Immature natural killer cell (primary cell): ENCODE measurements at regions not wholly inside any gene's neighbourhood (a gene's known extent, or its start where the extent isn't known, plus 50 kb on each side); places are given as distances from the start of the nearest gene placed in this dataset.

ENCODE experiments used
- DNase-seq, 3 donors: peaks; one replicate each; pipeline ENCODE4 v3.0.0; 2022; ENCODE audit warnings: mixed read lengths in 1 of 3
- H3K27ac Mint-ChIP-seq, 6 donors: one replicate each; pipeline ENCODE4 v1.8.0; 2020; ENCODE audit warnings: mixed read lengths in 6 of 6, mild to moderate bottlenecking in 5 of 6, inconsistent platforms in 4 of 6, moderate library complexity in 3 of 6
- H3K27me3 Mint-ChIP-seq, 3 donors: one replicate each; pipeline ENCODE4 v1.8.0; 2020 to 2021; ENCODE audit warnings: low read depth in 3 of 3, mild to moderate bottlenecking in 3 of 3, mixed read lengths in 3 of 3, moderate library complexity in 3 of 3, inconsistent platforms in 1 of 3
- H3K36me3 Mint-ChIP-seq, 3 donors: one replicate each; pipeline ENCODE4 v1.8.0; 2020; ENCODE audit warnings: mixed read lengths in 3 of 3, inconsistent platforms in 2 of 3, mild to moderate bottlenecking in 2 of 3
- H3K4me1 Mint-ChIP-seq, 2 donors: one replicate each; pipeline ENCODE4 v1.8.0; 2020; ENCODE audit warnings: inconsistent platforms in 2 of 2, mild to moderate bottlenecking in 2 of 2, mixed read lengths in 2 of 2, moderate library complexity in 1 of 2
- H3K4me3 Mint-ChIP-seq, 5 donors: one replicate each; pipeline ENCODE4 v1.8.0; 2020; ENCODE audit warnings: mild to moderate bottlenecking in 5 of 5, mixed read lengths in 5 of 5, inconsistent platforms in 3 of 5, moderate library complexity in 3 of 5
- H3K9me3 Mint-ChIP-seq, 6 donors: one replicate each; pipeline ENCODE4 v1.8.0; 2020; ENCODE audit warnings: mild to moderate bottlenecking in 6 of 6, mixed read lengths in 6 of 6, inconsistent platforms in 4 of 6, moderate library complexity in 3 of 6

DNA sequence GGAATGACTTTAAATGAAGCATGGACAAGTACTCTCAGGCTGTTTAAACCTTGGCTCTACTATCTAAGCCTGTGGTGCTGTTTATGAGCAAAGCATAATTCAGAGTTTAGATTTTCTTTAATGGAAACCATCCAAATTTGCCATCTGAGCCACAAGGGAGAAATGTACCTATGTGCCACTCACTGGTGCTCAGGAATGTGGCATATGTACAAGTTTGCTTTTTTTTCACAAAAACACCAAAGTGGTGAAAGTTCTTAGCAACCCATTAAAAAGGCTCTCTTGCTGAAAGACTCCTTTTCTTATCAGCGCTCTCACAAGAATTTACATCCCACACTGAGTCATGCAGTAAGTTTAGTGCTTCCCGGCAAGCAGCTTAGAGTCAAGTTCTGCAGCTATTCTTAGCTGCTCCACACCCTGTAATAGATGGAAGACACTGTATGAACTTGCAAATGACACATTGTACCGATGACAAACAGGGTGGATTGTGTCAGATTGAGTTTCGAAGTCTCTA lies 57.3 kb upstream of the MLIP start:
- Mint-ChIP-seq H3K27me3 (no peaks in the 10 kb centered on the region), H3K9me3 (no peaks in the 10 kb centered on the region), H3K36me3 (no peaks in the 10 kb centered on the region), H3K4me1 (no peaks in the 10 kb centered on the region), H3K27ac (no peak overlapping the region), H3K4me3 (no peak overlapping the region)
- DNase-seq: no peak

DNA sequence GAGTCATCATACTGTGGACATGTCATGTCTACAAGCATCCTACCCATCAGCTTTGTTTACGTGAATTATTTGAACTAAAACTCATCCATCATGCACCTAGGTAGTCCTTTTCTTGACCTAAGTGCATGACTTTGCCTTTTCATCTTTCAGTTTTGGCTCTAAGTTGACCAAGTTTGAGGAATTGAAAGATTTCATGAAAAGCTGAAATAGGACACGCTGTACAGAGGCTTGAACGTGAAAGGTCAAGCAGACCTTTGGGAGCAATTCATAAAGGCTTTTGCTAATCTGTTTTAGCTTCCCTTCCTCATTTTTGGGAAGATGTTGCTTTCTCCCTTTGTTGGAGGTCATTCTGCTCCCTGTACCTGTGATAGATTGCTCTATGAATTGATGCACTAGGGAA lies 55.1 kb upstream of the MLIP start:
- DNase-seq: no peak
- H3K27ac Mint-ChIP-seq: no peak overlapping the region
- no peaks in the 10 kb centered on the region for H3K36me3 Mint-ChIP-seq
- peaks cover 0 to 2% (median 0%) of the 10 kb centered on the region in 3 donors for H3K27me3 Mint-ChIP-seq
- H3K4me3 Mint-ChIP-seq: no peak overlapping the region
- no peaks in the 10 kb centered on the region for H3K4me1 Mint-ChIP-seq
- peaks cover 0 to 3% (median 0%) of the 10 kb centered on the region in 6 donors for H3K9me3 Mint-ChIP-seq

DNA sequence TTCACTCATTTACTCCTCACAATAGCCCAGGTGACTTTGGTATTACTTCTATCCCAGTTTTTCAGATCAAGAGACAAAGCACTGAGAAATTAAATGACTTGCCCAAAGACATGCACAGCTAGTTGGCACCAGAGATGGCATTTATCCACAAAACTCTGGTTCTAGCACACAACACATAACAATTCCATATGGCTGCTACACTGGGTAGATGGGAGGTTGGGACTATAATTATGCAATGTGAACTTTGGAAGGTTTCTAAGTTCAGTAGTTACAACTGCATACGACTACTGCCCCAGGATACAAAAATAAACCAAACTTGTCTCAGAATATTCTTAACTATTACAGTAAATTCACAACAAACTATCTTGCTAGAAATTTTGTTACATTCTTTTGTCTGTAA lies 54.2 kb upstream of the MLIP start:
- no peaks in the 10 kb centered on the region for H3K36me3 Mint-ChIP-seq
- no peaks in the 10 kb centered on the region for H3K4me1 Mint-ChIP-seq
- DNase-seq: no peak
- H3K4me3 Mint-ChIP-seq: no peak overlapping the region
- peaks cover 0 to 2% (median 0%) of the 10 kb centered on the region in 3 donors for H3K27me3 Mint-ChIP-seq
- H3K9me3 Mint-ChIP-seq: peaks cover 0 to 3% (median 0%) of the 10 kb centered on the region in 6 donors
- H3K27ac Mint-ChIP-seq: no peak overlapping the region

DNA sequence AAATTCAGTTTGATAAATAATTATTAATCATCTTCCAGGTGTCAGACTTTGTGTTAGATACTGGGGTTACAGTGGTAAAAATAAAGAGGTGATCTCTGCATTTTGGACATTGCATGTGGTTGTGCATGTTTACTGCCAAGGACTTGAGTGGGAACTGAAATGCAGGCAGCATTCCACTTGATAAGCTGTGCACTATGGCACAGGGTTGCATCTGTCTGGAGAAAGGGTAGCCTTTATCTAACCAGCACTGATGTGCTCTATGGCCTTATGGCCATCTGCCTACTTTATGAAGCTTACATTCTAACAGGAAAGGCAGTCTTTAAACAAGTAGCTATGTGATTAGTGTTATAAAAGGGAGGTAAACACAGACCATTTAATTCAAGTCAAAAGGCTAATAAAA lies 53.0 kb upstream of the MLIP start:
- Mint-ChIP-seq H3K27me3 (peaks cover 0 to 2% (median 2%) of the 10 kb centered on the region in 3 donors), H3K36me3 (no peaks in the 10 kb centered on the region), H3K4me1 (no peaks in the 10 kb centered on the region), H3K27ac (no peak overlapping the region), H3K9me3 (peaks cover 0 to 6% (median 0%) of the 10 kb centered on the region in 6 donors), H3K4me3 (no peak overlapping the region)
- DNase-seq: no peak

DNA sequence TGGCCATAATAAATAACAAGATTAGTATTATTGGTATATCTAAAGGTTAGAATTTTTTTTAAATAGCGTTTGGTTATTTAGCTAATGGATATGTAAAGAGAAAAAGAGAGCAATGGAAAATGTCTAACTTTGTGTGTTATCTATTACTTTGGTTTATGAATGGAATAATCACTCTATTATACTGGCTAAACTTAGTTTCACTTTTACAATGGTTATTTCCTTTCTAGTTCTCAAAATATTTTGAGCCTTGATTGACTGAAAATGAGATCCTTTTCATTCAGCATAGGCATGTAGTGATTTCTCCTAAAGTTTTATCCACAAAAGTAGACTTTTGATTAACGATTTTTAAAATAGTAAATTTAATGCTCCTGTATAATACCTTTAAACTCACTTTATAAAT lies 51.6 kb upstream of the MLIP start:
- Mint-ChIP-seq H3K36me3 (no peaks in the 10 kb centered on the region), H3K27me3 (peaks cover 0 to 2% (median 2%) of the 10 kb centered on the region in 3 donors), H3K4me1 (no peaks in the 10 kb centered on the region), H3K4me3 (no peak overlapping the region), H3K27ac (no peak overlapping the region), H3K9me3 (peaks cover 0 to 6% (median 0%) of the 10 kb centered on the region in 6 donors)
- DNase-seq: no peak

DNA sequence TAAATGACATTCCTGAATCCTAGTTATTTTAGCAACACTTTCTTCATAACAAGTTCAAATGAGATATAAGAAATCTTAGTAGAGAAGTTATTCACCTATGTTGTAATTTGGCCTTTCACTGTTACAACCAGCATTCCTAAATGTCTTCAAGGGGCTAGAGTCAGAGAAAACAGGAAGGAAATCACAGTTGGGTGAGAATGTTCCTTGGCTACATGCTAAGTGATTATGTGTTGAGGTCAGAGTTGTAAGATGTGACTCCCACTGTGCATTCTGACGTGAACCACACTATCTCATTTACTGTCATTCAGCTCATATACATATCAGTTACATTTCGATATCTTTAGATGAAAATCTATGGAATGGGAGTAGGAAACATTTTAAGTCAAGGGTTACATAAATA lies 51.0 kb upstream of the MLIP start:
- Mint-ChIP-seq H3K27me3 (peaks cover 0 to 2% (median 2%) of the 10 kb centered on the region in 3 donors), H3K36me3 (no peaks in the 10 kb centered on the region), H3K27ac (no peak overlapping the region), H3K4me1 (no peaks in the 10 kb centered on the region), H3K9me3 (peaks cover 0 to 6% (median 0%) of the 10 kb centered on the region in 6 donors), H3K4me3 (no peak overlapping the region)
- DNase-seq: no peak
